ENCODE measurements at regions not wholly inside any gene's neighbourhood (a gene's known extent, or its start where the extent isn't known, plus 50 kb on each side); places are given as distances from the start of the nearest gene placed in this dataset.

DNA sequence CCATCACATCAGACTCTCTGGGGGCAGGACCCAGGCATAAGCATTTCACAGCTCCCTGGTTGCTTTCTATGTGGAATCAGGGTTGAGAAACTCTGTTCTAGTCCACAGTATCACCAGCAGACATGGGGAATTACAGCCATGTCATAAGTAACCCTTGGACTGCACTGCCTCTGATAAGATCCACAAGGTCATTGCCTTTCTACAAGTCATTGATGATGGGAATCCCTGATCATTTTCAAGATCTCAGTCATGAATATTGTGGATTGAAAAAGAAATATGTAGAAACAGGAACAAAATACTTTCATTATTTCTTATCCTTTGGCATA is 304.1 kb downstream of the KLF6 start:
- DNase-seq = no peak

DNA sequence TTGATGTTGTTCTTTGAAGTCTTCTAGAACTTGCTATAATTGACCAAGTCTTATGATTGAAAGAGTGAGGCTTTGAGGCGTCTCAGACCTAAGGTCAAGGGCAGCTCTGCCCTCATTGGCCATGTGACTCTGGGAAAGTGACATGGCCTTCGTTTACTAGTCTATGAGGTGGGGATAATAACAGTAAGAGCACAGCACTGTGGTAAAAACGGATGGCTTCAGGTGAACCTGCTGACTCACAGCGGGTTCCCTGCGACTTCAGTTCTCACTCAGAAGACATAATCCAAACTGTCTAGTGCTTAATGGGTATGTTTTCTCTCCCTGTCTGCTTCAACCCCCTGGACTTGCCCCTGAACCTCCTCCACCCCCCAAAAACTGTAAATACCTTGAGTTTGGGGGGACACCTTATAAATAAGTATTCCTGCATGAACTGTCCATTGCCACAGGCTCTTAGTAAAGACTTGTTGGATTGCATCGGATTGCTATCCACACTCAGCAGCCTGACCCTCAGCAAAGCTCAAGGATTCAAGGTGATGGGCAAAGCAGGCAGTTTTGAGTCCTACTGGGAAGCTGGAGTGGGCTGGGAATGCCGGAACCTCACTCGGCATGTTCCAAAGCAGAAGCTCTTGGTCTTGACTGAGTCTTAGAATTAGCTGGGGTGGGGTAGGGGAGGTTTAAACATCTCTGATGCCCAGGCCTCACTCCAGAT is 304.6 kb downstream of the KLF6 start:
- DNase-seq = no peak

DNA sequence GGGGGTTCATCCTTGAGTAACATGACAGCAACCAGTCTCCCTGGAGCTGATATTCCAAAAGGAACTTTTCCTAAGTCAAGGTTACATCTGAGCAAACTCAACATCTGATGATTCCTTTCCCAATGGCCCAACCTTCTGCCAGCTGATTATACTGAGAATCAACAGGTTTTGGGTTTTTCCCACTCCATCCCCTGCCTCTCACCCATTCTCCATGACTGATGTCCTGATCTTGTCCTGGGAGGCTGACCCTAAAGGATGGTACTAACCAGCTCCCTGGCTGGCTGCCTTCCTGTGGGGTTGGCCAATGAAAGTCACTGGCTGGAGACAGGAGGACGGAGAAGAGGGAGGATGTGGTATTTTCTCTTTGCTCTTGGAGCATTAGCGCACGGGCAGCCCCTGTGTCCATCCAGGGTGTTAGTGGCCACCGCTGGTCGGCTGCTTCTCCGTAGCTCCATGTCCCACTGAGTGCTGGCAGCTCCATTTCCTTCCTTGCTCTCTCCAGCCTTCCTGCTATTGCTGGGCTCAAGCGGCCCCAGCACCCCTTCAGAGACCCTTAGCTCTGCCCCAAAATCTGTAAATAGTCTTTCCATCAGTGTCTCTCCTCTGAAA is 306.2 kb upstream of the PITRM1 start:
- DNase-seq = no peak

DNA sequence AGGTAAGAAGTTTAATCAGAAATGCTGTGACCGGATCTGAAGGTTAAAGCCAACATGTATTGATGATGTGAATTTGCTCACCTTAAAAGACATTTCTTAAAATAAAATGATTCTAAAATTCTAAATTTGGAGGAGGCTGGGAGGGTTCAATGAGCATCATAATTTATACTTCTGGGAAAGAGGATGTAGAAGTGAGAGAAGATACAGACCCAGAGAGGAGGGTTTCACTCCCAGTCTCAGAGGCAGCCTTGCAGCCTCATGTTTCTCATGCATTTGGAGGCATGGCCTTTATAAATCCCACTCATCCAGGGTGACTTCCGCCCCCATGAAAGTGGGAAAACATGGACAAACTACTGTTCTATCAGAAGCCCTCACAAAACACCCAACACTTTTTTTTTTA is 305.6 kb upstream of the PITRM1 start:
- DNase-seq = no peak

DNA sequence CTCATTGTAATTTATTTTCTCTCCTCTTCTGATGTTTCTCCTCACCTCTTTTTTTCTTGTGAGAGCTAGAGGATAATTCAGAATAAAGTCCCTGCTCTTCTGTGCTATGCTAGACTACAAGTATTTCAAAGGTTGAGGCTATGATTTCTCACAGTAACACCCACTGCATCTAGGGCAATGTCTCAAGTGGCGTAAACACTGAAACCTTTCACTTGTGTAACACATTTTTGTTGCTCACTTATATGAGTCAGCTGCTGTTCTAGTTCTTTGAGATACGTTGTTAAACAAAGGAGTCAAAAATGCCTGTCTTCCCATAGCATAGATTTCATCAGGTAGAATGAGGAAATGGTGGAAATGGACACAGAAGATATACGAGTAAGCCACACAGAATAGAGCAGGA is 305.1 kb upstream of the PITRM1 start:
- DNase-seq = no peak

DNA sequence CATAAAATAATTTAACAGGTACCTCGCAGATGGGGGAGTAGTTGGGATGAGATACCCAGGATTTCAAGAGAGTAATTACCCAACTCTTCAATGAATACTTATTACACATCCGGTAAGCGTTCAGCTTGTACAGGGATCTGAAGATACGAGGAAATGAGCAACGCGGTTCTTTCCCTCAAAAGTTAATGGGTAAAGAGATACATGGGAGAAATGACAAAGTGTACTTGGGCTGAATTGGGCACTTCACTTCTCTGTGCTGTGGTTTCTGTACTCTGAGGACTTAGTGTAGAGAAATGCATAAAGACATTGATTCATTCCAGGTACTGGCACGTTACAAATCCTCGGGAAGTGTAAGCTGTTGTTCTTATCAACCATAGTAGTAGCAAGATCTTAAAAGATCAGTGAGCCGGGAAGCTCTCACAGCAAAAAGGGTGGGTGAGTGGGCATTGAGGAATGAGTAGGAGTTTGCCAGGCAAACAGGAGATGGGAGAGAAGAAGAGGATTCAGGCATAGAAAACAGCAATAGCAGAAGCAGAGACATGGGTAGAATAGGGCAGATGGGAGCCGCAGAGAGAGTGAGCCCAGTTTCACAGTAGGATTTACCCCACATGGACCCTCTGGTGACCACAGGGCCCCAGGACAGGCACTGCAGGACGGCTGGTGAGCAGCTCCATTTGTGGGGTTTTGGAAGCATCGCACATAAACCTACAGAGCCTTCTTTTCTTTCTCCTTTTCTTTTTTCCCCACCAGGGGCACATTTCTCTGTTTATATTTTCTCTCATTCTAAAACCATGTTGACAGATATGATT is 304.3 kb upstream of the PITRM1 start:
- DNase-seq = no peak

DNA sequence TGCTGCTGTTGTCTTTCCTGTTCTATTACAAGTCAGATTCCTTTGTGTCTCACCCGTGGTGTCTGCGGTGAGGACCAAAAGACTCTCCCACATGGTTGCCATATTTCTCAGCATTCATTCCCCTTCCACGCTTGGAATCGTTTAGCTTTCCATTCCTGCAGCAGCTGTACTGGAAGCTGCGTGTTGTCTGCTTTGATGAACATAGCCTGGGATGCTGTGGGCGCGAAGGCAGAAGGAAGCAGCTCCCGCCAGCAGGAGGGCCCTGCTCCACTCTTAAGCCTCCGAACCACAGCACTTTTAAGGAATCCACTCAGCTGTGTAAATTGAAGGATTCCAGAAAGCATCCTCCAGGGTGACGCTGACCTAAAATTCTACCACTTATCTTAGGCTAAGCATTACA is 303.6 kb upstream of the PITRM1 start:
- peak; percentile 83 for DNase-seq

DNA sequence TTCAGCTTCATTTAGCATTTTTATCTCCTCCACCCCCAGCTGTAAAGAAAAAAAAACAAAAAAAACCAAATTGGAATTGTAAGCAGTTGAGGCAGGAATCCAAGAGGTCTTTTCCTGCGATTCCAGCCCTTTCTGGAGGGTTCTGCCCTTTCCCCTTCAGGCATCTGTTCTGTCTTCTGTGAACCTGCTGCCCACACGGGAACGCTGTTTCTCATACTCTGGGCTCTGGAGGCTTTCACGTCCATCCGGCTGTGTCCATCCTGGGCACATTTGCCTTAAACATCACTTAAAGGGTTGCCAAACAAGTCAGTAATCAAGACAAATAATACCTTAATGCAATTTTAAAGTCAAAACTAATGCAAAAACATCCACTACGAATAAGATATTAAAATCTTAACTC is 302.8 kb upstream of the PITRM1 start:
- DNase-seq = no peak

DNA sequence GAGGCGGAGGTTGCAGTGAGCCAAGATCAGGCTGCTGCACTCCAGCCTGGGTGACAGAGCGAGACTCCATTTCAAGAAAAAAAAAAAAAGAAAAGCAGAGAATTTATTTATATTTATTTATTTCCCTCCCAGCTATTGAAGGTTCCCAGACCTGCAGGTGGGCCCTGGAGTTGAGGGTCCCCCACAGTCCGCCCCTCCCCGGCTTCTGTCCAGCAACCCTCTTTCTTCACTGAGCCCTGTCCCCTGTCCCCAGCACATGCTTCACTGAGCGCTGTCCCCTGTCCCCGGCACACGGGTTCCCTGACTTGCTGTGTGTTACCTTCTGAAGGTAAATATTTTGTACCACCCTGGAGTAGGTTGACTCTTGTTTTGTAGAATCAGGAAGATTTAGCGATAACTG is 301.7 kb upstream of the PITRM1 start:
- DNase-seq = no peak

DNA sequence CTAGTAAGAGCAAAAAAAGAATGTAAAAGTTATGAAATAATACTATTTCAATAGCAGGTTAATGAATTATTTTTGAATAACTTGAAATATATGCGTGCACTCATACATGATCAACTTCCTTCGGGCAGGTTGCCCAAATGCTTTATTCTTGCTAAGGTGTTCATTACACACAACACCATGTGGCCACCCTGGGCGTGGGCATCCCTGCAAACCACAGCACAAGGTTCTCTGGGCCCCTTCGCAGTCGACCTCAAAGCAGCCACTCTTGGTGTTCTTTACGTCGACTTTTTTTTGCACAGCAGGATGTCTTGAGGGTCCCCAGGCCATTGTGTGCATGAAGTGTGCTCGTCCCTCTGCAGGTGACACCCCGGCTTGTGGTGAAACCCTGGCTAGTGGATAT is 300.7 kb upstream of the PITRM1 start:
- peak; percentile 2 for DNase-seq

DNA sequence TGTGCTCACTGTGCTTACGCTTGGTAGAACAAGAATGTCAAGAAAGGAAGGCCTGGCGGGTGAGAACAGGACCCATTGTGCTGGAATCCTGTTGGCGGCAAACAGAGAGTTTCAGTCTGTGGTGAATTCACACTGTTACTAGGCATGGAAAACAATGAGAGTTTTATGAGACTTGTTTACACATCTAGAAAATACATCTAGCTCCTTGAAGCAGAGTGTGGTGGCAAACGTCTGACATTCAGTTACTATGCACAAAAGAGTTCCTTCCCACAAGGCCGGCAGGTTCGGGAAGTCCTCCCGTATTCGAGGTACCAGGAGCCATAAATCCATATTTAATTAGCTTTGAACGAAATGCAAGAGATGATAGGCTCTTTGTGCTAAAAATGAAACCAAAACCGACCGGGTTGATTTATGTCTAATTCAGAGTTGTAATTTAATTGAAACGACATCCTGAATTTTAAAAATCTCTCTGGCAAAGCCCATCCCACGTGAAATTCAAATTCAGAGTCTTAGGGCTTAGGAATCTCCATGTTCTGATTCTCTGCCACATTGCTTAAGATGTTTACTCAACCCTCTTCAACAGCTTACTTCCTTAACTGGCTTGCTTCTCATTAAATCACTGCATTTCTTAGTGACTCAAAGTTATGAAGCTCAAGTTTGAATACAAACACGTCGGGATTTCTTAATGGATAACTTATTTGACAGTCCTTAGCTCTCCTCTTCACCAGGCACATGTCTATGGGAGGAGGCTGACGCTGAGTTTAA is 299.9 kb upstream of the PITRM1 start:
- DNase-seq = peak; percentile 81

DNA sequence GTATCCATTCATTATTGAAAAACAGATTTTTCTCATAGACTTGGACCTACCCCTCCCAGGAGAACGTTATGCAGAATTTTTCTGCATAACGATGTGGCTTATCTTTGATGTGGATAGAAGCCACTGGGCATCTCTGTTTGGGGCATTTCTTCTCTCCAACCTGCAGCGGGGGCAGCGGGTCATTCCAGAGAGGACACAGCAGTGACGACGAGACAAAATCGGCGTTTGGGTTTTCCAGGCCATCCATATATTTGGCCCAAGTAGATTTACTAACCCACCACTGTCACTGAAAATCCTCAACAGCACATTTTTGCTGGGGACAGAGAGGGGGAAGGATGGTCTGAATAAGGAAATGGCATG is 299.3 kb upstream of the PITRM1 start:
- DNase-seq = no peak

DNA sequence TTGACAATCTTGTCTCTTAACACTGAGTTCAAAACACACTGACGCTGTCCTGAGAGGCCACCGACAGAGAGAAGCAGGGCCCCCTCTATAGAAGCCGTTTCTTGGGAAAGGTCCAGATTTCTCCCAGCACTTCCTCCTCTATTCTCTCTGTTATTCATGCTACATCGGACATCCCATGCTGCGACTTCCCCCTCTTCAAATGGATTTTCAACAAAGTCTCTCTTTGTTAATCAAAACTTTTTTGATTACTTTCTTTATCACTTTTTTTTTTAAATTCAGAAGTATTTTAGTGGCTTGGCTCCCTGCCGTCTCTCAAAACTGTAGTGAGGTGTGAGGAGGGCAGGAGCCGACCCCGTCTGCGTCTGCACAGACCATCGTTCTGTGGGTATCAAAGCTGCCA is 298.9 kb upstream of the PITRM1 start:
- no peak for DNase-seq

DNA sequence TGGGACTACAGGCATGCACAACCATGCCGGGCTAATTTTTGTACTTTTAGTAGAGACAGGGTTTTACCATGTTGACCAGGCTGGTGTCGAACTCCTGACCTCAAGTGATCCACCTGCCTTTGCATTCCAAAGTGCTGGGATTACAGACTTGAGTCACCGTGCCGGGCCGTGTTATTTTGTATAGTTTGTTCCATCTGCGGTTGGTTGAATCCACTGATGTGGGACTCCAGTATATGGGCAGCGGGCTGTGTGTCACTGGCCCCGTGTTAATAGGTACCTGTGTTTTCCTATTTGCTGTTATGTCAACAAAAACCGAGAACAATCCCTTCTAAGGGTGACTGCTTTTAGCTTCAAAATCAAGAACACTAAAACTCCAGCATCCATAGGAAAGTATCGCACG is 297.6 kb upstream of the PITRM1 start:
- no peak for DNase-seq

DNA sequence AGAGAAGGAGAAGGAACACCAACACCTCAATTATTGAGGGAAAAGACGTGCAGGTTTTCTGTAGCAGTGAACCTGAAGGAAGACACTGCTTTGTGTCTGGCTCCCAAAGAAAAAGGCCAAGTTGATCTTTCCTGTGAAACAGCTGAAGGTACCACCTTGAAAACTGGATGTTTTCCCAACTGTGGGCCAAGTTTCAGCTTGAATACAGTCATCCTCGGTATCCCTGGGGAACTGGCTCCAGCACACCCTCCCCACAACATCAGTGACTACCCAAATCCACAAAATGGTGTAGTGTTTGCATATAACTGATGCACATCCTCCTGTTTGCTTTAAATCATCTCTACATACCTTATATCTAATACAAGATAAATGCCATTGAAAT is 297.0 kb upstream of the PITRM1 start:
- no peak for DNase-seq

DNA sequence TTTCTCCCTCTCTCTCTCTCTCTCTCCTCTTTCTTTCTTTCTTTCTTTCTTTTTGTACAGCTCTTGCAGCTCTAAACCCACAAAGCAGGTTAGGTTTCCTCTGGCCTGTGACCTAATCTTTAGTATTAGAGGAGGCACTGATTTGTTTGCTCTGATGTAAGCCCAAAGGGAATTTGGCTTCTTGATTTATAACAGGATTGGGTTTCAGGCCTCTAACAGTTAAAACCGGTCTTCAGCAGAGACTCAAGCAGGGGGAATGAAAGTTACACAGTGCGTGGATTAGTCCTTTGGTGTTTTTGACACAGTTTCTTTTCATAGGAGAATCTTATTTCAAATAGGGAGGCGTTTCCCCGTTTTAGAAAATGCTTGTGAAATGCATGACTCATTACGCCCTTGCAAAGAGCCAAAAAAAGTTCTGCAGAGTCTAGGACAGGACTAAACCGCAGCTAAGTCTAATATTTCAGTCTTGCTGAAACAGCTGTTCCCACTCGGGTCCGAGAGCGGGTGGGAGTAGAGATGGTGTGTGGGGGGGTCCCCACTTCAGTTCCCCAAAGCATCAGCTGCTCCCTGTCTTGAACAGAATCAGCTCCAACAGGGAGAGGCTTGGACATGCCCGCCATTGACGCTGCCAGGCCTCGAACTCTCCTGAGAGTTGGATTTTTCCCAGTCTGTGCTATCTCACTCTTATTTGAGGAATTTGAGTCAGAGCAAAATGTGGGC is 296.5 kb upstream of the PITRM1 start:
- DNase-seq = peak; percentile 92

DNA sequence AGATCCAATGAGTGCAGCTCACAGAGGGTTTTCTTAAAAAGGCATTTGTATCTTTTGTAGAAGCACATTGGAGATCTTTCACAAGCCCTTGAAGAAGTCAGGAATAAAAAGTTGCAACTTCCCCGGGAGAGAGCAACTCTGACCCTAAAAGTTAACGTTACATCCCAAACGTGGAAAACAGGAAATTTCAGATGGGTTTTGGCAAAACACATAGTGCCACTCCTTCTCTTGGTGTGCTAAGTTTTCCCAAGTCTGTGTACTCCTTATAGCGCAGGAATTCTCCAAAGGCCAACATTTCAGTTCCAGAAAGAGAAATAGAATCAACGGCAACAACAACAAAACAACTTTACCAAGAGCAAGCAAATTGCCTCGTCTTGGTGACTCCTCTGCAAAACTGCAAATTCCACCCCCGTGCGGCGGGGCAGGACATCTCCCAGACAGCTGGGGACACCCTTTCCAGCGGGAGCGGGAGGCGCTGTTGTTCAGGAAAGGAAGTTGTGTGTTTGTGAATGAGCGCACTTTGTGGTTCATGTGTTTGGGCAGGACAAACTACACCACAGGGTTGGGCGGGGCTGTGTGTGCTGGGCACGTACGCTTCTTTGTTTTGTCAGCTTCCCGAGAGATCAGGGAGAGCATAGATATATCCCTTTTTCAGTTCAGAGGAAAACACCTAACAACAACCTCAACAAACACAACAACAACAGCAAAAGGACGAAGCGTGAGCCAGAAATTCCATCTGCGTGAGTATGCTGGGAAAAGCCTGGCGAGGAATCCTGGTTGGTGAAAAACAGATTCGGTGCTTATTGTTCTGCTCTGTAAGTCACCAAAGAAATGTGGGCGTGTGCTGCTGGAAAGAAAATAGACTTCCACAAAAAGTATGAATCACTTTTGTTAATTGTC is 294.7 kb upstream of the PITRM1 start:
- DNase-seq = peak; percentile 95

DNA sequence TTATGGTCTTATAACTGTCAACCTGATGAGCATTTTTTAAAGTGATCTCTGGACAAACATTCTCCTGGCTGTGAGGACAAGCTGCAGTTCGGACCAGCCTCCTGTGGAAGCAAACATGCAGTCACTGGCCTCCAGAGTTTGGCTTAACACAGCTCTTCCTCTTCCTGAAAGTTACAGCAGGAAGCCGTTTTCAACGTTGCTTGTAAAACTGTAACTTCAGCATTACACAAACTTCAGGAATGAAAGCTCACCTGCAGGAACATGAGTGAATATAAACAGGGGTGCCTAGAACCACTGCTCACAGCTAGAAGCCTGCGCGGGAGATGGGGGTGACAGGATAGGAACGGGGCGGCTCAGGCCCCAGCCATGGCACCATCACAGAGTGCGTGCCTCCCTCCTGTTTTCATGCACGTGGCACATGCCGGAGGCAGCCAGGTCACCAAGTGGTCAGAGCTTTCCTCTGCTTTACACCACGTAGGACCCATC is 292.9 kb upstream of the PITRM1 start:
- peak; percentile 45 for DNase-seq

DNA sequence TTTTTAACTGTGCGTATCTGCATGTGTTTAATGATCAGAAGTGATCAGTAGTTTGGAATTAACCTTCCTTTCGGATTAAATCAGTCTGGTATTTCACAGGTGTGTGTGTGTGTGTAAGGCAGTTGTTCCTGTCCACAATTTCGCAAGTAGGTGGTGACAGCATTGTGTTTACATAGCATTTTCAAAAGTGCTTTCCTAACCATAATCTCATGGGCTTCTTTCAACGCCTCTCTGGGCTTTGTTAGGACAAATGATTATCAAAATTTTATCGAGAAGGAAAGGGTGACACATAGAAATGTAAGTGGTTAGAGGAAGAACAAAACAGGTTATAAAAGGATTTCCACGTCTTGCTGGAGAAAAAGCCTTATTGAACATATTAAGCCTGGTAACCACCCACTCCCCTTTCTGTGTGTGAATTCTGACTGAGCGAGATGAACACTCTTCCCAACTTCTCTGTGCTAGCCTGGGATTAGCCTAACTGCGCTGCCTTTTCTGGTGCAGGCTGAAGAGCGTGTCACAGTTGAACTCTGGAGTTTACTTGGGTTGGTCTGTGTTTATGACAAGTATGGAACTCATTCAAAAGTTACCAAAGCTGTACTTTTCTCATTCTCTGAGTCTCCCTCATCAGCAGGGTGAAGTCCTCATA is 292.3 kb upstream of the PITRM1 start:
- no peak for DNase-seq

DNA sequence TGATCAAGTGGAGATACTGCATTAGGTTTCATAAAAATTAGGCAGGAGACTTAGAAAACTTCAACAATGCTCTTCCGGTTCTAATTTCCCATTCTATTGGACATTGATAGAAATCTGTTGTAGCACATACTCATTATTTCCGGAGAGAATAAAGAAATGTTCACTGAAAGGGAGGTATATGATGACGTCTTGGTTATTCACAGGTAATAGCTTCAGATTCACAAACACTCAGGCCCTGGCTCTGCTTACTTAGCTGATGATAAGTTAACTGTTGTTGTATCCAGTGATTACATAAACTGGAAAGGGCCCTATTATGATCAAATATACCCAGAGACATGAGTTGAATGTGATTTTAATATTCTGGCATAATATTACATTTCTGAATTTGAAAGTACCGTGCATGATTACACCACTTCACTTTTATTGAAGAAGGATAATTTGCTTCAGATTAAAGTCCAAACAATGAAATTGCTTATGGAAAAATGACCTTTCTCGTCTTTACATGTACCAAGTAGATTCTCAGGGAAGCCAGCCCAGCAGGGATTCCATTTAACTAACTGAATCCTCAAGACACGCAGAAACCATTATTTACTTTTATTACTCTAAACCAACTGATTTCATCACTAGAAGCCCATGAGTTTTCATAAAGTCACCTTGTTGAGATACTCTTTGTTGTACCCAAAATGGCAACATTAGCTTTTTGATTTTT is 288.0 kb upstream of the PITRM1 start:
- no peak for DNase-seq
